ENCODE measurements at regions not wholly inside any gene's neighbourhood (a gene's known extent, or its start where the extent isn't known, plus 50 kb on each side); places are given as distances from the start of the nearest gene placed in this dataset.
"Not testable (repeated sequence)": the region's sequence is repeated elsewhere in the genome, so short reads cannot be mapped to it uniquely, and the experiment has no call there.

GRCh38 chr4:186814535-186815070 is 90.9 kb upstream of the FAT1 start:
- DNase-seq: no peak

GRCh38 chr4:186819342-186820086 is 95.9 kb upstream of the FAT1 start:
- DNase-seq: no peak

GRCh38 chr4:186820391-186820891 is 96.8 kb upstream of the FAT1 start:
- DNase-seq: no peak

- no peak for DNase-seq
These were observed 100.3 kb upstream of the FAT1 start for GRCh38 chr4:186823989-186824388.

GRCh38 chr4:186825069-186825468 is 101.4 kb upstream of the FAT1 start:
- no peak for DNase-seq

- DNase-seq: no peak
These were observed 102.3 kb upstream of the FAT1 start for GRCh38 chr4:186826006-186826405.

- DNase-seq: no peak
These were observed 103.3 kb upstream of the FAT1 start for GRCh38 chr4:186826846-186827533.

- no peak for DNase-seq
These were observed 103.9 kb upstream of the FAT1 start for GRCh38 chr4:186827534-186827897.

GRCh38 chr4:186829097-186829496 is 105.4 kb upstream of the FAT1 start:
- no peak for DNase-seq

DNA sequence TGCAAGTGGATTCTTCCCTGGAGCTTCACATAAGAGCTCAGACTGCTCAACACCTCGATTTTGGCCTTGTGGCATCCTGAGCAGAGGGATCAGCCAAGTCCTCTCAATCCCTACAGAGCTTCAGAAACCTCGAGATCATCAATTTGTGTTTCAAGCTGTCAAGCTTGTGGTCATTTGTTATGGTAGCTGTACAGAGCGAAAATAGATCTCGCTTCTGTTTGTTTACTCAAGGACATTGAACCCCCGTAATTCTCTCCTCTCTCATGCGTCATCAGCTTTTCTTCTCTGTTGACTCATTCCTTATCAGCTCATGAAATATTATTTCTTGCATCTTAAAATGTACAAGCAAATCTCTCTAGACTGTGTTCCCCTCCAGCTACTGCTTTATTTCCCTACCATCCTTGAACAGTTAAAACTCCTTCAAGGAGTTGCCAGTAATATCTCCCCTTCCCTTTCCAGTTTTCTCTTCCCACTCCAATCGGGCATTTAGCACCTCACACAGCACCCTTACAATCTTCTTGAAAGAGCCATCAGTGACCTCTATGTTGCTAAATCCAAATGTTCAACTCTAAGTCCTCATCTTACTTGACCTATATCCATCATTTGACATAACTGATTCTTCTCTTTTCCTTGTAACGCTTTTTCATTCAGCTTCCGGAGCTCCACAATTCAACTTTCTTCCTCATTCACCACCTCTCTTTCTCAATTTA is 106.2 kb upstream of the FAT1 start:
- DNase-seq: no peak

DNA sequence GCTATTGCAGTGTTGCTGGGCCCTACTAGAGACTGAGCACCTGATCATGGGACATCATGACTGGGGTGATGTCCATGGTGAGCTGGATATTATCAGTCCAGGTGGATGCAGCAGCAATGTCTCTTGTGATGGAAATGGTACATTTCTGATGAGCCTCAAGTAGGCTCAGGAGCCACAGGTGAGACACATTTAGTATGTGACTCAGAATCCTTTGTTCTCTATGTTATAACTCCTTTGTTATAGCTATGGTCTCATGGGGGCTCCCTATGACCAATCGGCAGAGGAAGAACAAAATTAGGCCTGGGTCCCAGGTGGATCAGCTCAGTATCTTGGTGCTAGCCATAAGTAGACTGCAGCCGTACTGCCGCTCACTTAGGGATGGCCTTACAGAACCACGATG is 107.9 kb upstream of the FAT1 start:
- DNase-seq: no peak

GRCh38 chr4:186832906-186833305 is 109.2 kb upstream of the FAT1 start:
- no peak for DNase-seq

GRCh38 chr4:186837463-186837862 is 113.8 kb upstream of the FAT1 start:
- DNase-seq: not testable (repeated sequence)

DNA sequence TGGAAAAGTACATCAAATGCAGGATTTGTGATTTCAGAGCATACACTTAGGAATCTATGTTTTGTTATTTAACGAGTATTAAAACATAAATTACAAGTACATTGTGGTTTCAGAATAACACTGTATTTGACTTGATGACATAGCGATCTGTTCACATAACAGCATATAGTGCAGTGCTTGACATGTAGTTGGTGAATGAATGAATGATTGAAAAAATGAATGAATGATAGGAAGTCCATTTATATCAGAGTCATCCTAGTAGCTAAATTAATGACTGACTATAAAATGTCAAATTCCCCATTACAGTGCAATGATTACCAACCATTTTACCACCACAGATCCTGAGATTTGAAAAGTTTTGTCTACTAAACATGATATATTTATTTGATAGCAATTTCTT is 114.6 kb upstream of the FAT1 start:
- no peak for DNase-seq

- no peak for DNase-seq
These were observed 115.7 kb upstream of the FAT1 start for GRCh38 chr4:186839122-186840037.

- DNase-seq: no peak
These were observed 116.6 kb upstream of the FAT1 start for GRCh38 chr4:186840222-186840701.

DNA sequence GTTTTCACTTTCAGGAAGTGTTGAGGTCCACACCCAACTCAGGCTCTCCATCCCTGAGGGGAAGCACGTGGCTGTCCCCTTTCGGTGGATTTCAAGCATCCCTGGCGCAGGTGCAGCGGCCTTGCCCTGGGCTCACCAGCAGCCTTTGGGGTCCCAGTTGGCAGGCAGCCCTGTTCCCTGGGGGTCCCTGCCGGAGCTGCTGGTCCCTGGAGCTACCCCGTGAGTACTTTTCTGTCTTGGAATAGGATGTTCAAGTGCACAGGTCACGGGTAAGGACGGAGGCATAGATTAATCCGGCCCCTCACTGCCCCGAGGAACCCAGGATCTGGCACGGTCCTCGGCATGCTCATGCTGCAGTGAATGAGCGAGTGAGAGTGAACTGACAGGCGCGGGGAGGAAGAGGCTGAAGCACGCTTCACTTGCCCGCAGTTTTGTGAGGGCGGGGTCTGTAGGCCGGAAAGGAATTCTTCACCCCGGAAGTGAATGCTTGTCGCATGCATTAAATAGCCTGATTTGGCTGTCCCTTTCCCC is 117.2 kb upstream of the FAT1 start:
- no peak for DNase-seq

GRCh38 chr4:186844059-186844681 is 120.5 kb upstream of the FAT1 start:
- no peak for DNase-seq

- DNase-seq: no peak
These were observed 121.6 kb upstream of the FAT1 start for GRCh38 chr4:186845137-186845842.

DNA sequence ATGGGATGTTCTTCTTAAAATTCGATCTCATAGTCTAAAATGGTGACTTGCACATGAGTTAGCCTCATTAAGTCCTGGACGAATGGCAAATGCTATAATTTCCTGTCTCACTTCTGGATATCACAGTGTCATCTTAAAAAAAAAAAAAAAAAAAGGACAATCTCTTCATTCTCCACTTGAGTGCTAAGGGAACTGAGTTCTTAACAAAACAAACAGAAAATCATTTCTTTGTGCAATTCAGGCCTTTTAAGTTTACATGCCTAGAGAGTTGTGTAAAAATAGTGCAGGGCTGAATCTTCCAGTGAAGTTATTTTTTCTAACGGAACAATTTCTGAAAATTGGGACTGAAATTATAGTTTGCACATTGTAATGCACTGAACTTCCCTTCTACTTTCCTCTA is 122.8 kb upstream of the FAT1 start:
- DNase-seq: no peak
